ENCODE measurements at regions not wholly inside any gene's neighbourhood (a gene's known extent, or its start where the extent isn't known, plus 50 kb on each side); places are given as distances from the start of the nearest gene placed in this dataset.

- no peak overlapping the region for H3K4me3 ChIP-seq
- no TSS peak for BruUV-seq (replicated peaks)
- FAIRE-seq (no peak), DNase-seq (ENCODE audit: low read depth, low spot score) (no peak), ATAC-seq (no peak)
- 52% methylated on average over 5 of the region's 5 CpGs for WGBS (ENCODE audit: insufficient coverage, insufficient replicate concordance, low lambda C conversion rate, missing lambda C conversion rate)
- ChIA-PET SMC1A (ENCODE audit: uncharacterized antibody, unreplicated experiment) (interaction anchor here (1.1 kb wide), 1 partner anchor 25 kb away, joined by 3 read pairs; no protein-coding TSS in a partner anchor), POLR2A (no interaction called here), CTCF (interaction anchor here (0.8 kb wide), 2 partner anchors 25 to 72 kb away, joined by 3 to 5 read pairs; no protein-coding TSS in a partner anchor), RAD21 (ENCODE audit: unreplicated experiment) (interaction anchor here (1.1 kb wide), 1 partner anchor 17 kb away, joined by 3 read pairs; no protein-coding TSS in a partner anchor)
- H3K27me3 ChIP-seq (replicated peaks in 1 of 2; ENCODE audit: control insufficient read depth in 2 of 2, insufficient read depth in 2 of 2, low read length in 1 of 2) = no peaks in the 10 kb centered on the region
- in situ Hi-C loops (cut with MboI) (no loop called here), intact Hi-C loops (cut with micrococcal nuclease; ENCODE audit: unreplicated experiment) (no loop called here)
- H2AFZ ChIP-seq (ENCODE audit: control insufficient read depth, low read depth, low read length) = no peak overlapping the region
- no peaks in the 10 kb centered on the region for H4K20me1 ChIP-seq (ENCODE audit: control insufficient read depth, insufficient read depth)
- no peaks in the 10 kb centered on the region for H3K36me3 ChIP-seq (ENCODE audit: control insufficient read depth in 2 of 2, insufficient read depth in 2 of 2, low read length in 1 of 2)
- H3K79me2 ChIP-seq (ENCODE audit: control insufficient read depth, insufficient read depth, low read length) = no peaks in the 10 kb centered on the region
- no peak overlapping the region for H3K9ac ChIP-seq (ENCODE audit: control insufficient read depth, insufficient read depth, low read length)
- H3K4me2 ChIP-seq (ENCODE audit: control insufficient read depth, insufficient read depth) = no peak overlapping the region
- H3K27ac ChIP-seq (ENCODE audit: control insufficient read depth, insufficient read depth) = no peak overlapping the region
- H3K9me3 ChIP-seq (replicated peaks; ENCODE audit: control insufficient read depth, insufficient read depth, low read length) = no peaks in the 10 kb centered on the region; the same call in 2 of the 3 replicates
- H3K4me1 ChIP-seq (ENCODE audit: control insufficient read depth, insufficient read depth, low read length) = no peaks in the 10 kb centered on the region
- TF ChIP-seq MXI1 (IDR thresholded peaks at IDR 0.05; ENCODE audit: low read depth, low read length) = no peak
- no peak for TF ChIP-seq E4F1 (IDR thresholded peaks at IDR 0.05; ENCODE audit: borderline replicate concordance, partially characterized antibody)
- no peak for TF ChIP-seq SMAD1 (IDR thresholded peaks at IDR 0.05; ENCODE audit: low read depth, partially characterized antibody)
- TF ChIP-seq CEBPB (IDR thresholded peaks at IDR 0.05; ENCODE audit: borderline replicate concordance in 1 of 2, low read depth in 2 of 2, low read length in 2 of 2) = no peak
- TF ChIP-seq PML (IDR thresholded peaks at IDR 0.05; ENCODE audit: low read length) = no peak
- TF ChIP-seq ZBED1 (IDR thresholded peaks at IDR 0.05; ENCODE audit: borderline replicate concordance) = no peak
- TF ChIP-seq REST (IDR thresholded peaks at IDR 0.05; ENCODE audit: low read depth, low read length) = no peak
- TF ChIP-seq RELA (IDR thresholded peaks at IDR 0.05; ENCODE audit: borderline replicate concordance, partially characterized antibody) = no peak
- TF ChIP-seq ZBTB40 (IDR thresholded peaks at IDR 0.05; ENCODE audit: borderline replicate concordance) = no peak
- TF ChIP-seq SPI1 (IDR thresholded peaks at IDR 0.05; ENCODE audit: borderline replicate concordance, insufficient read depth, low read depth, low read length) = no peak
- TF ChIP-seq FOXK2 (IDR thresholded peaks at IDR 0.05) = no peak
- TF ChIP-seq SIX5 (IDR thresholded peaks at IDR 0.05; ENCODE audit: low read depth, low read length, severe bottlenecking) = no peak
- no peak for TF ChIP-seq ZNF207 (IDR thresholded peaks at IDR 0.05; ENCODE audit: borderline replicate concordance)
- TF ChIP-seq TARDBP (IDR thresholded peaks at IDR 0.05; ENCODE audit: borderline replicate concordance) = no peak
- TF ChIP-seq CHD2 (IDR thresholded peaks at IDR 0.05; ENCODE audit: borderline replicate concordance, low read depth, low read length) = no peak
Observed at GRCh38 chr13:58935689-58936088, 1228.0 kb downstream of the DIAPH3 start.
